Right ventricle myocardium inferior (tissue), 1 donor: ENCODE measurements at regions not wholly inside any gene's neighbourhood (a gene's known extent, or its start where the extent isn't known, plus 50 kb on each side); places are given as distances from the start of the nearest gene placed in this dataset.

Experiments used
- ATAC-seq: fragments of 200-7000 bp; cut with Tn5 transposase; one replicate; pipeline ENCODE4 v1.9.1; 2020; ENCODE audit warnings: mild to moderate bottlenecking, moderate library complexity
- DNase-seq: peaks from one replicate; pipeline ENCODE4 v3.0.0; 2021; ENCODE audit errors: missing footprints
- intact Hi-C: fragments of 100-400 bp; cut with DNase I; formaldehyde crosslinking; loops from one replicate; pipeline ENCODE4 v1.11.0; 2022
- donor health status: DM: no; HTN: yes; CAD: no; lungs with severe emphysema.

DNA sequence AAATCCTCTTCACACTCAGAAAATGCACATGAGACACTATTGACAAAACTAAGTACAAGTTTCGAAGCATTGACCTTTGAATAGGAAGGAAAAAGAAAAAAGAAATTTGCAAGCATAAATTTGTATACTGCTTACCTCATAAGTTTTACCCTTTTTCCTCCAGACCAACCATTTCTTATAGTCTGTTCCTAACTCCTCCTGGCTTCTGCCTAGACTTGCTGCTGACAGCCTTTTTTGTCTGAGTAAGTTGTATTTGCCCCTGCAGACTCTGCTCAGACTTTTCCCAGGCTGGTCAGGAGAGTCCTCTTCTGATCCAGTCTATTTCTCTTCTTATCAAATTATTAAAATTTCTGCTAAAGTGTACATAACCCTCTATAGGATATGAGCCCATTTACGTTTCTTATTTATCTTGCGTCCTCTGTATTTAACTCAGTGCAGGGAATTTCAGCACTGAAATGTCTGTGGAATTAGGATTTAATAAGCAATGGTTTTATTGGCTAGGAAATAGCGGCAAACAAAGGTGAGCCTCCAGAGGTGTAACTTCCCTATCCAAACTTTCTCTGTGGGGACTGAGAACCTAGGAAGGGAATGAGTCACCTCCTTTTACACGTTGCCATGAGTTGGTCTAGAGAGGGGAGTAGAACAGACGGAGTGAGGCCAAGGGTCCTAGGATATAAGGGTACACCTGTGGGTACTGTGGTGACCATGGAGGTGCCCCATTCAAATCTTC, 207.1 kb upstream of the MARCKS start:
- intact Hi-C loops, result no loop called here
- DNase-seq (no peak), ATAC-seq (no peak)

DNA sequence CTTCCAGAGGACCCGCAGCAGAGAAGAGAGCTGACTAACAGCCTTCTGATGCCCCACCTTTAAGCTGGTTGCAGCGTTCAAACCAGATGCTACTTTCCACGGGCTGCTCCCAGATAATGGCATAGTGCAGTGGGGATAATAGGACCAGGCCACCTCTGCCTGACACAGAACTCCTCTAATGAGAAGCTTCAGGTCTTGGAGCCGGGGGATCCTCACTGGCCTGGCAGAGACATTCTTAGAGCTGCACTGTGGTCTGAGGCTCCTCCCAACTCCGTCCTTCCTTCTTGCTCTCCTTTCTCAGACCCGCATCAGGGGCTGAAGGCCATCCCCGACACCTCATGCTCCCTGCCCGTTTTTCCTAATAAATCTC, 206.6 kb upstream of the MARCKS start:
- intact Hi-C loops, result no loop called here
- ATAC-seq, result no peak
- DNase-seq, result no peak

DNA sequence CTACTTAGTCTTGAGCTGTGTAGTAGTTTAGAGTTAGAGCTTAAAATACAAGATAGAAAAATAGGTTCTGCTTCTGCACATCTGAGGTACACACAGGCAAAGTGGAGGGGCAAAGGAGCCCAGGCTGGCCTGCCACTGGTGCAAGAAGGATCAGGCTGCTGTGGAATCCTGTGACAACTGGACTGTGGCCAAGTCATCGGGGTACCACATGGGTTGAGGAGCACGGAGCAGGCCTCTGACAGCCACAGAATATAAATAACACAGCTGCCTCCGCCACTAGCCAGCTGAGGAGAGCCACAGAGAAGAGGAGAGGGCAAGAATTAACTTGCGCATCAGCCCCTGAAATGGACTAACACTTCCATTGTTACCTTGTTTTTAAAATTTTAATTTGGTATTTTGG, 206.0 kb upstream of the MARCKS start:
- peak; percentile 64 for DNase-seq
- intact Hi-C loops, result no loop called here
- ATAC-seq, result peak; percentile 34

DNA sequence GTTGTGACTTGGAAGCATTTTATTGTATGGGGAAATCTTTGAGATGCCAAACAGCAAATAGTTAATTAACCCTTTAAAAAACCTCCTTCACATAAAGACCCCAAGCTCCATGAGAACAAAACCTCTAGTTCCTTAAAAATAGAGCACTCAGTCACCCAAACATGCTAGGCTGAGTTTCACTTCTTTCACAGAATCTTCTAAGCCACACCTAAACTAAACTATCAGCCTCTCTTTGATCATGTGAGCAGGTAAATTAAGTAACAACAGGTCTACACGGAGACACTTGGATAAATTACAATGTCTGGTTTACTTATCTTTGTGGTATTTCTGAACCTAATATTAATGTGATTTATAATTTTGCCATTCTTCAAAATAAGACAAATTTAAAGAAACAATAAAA, 205.2 kb upstream of the MARCKS start:
- no peak for DNase-seq
- ATAC-seq, result no peak
- intact Hi-C loops, result no loop called here

DNA sequence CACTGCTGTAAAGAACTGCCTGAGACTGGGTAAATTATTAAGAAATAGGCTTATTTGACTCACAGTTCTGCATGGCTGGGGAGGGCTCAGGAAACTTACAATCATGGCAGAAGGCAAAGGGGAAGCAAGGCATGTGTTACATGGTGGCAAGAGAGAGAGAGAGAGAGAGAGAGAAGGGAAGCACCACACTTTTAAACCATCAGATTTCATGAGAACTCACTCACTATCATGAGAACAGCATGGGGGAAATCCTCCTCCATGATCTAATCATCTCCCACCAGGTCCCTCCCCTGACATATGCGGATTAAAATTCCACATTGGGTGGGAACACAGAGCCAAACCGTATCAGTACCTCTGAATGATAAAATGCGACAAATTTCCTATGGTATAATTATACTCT, 203.9 kb upstream of the MARCKS start:
- DNase-seq (no peak), ATAC-seq (no peak)
- intact Hi-C loops, result no loop called here

DNA sequence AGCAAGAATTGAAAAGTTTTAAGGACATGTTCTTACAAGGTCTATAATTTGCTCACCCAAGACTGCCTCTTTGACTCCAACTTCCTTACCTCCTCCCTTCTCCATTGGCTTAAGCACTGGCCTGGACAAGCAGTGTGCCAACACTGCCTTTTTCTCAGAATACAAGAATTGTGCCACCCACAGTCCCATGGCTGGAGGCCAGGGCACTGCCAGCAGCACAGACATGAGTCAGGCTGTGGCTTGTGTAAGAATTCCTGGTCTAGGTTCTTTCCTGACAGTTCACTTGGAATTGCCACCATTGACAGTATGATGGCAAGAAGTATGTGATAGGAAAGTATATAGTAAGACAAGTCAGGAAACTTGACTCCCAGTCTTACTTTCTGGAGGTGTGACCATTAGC, 202.7 kb upstream of the MARCKS start:
- ATAC-seq, result peak; percentile 8
- intact Hi-C loops, result no loop called here
- peak; percentile 73 for DNase-seq

DNA sequence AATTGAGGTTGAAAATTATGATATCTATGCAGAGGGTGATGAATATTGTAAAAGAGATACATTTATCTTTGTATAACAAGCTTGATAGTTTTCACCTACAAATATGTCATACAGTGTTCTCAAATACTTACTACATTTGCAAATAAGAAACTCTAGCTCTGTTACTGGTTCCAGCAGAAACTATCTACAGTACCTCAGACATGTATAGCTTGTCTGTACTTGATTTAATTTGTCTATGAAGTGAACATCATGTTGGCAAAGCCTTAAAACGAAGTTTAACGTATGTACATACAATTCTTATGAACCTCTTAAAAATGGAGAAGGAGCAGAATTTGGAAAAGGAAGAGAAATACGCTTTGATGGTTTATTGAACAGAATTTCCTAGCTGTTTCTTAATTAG, 201.4 kb upstream of the MARCKS start:
- DNase-seq (no peak), ATAC-seq (no peak)
- intact Hi-C loops, result no loop called here

DNA sequence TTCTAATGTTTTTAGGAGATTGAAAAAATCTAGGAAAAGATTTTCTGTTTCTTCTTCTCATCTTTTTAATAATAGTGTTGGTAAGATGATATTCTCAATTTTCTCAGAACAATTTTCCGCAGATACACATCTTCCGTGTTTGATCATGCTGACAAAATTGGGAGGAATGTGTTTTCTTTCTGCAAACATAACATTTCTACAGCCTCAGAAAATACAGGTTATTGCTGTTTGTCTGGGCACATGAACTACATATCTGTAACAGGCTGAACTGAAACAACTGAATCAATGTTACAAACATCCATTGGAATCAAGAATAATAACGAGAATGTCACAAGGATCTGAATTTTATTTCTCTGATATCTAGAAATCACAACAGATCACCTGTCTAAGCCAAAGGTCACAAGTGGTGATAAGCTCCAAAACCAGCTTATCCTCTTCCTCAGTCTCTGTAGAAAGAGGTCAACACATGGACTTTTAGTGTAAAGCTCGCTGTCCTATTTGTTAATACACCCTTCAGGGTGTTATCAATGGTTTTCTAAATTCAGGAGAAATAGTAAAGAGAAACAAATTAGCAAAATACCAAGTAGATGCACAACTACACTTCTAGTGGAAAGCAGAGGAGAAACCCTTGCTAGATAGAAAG, 197.3 kb upstream of the MARCKS start:
- intact Hi-C loops, result no loop called here
- no peak for DNase-seq
- no peak for ATAC-seq

DNA sequence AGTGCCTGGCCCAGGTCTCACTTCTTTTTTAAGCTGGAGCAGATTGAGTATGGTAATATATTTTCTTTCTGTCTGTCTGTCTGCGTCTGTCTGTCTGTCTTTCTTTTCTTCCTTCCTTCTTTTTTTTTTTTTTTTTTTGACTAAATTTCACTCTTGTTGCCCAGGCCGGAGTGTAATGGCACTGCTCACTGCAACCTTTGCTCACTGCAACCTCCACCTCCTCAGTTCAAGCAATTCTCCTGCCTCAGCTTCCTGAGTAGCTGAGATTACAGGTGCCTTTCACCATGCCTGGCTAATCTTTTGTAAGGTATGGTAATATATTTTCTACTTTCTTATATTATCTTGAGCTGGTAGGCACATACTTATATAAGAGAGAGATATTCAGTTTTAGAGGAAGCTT, 196.3 kb upstream of the MARCKS start:
- ATAC-seq (no peak), DNase-seq (no peak)
- intact Hi-C loops, result no loop called here

DNA sequence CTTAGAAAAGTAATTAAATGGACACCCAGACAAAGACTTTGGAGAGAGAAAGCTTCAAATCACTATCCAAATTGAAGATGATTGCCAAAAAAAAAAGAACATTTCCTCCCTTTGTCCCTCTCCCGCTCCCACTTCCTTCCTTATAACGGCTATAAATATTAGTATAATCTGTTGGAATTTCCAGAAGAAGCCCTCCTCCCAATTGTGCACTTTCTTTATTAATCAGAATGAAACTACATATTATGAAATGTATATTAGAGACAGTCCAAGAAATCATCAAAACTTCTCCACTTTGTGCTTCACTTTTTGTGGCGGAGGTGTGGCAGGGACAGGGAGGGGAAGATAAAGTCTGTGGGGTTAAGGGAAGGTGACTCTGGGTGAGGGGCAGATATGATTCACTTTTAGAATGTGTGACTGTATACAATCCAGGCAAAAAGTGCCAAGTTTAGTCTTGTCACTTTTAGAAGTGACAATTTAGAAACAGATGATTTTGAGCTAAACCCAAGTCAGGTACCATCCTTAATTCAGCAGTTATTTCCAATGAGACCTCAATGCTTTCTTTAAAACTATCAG, 195.0 kb upstream of the MARCKS start:
- ATAC-seq (no peak), DNase-seq (no peak)
- intact Hi-C loops, result no loop called here

DNA sequence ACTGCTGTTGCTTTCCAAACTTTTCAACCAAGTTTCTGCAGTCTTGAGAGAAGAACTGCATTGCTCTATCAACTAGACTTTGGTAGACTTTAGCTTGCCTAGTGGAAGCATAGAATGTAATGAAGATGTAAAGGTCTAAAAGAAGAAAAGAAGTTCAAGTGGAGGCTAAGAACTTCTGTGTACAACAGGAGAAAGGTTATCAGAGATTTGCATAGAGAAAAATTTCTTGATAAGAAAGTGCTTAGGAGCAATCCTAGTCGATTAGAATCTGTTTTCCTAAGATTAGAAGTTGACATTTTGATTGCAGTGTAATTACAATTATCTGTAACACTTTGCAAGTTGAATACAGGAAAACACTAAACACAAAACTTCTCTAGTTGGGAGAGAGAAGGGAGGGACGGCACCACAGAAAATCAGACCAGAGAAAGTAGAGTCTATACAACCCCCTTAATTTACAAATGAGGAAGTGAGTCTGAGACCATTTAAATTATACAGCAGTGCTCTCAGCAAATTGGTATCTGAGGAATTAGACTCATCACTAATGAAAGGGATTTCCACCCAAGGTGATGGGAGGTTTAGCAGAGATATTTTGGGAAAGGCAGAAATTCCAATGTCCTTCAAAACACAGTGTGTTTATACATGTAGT, 194.3 kb upstream of the MARCKS start:
- DNase-seq (no peak), ATAC-seq (no peak)
- intact Hi-C loops, result no loop called here

DNA sequence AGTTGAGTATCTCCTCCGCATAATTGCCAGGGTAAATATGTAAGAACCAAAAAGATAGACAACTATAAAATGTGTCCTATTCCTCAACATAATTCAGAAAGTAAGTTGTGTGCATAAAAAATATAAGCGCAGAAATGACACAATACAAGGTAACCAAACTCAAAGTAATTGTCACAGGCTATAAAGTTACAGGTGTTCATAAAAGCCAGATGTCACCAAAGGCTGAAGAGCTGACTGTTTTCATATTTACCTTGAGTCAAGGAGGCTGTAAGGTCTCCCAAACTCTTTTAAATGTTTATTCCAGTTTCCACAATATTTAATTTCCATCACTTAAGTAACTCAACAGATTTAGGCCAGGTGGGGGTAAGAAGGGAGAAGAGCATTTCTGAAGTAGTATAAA, 192.2 kb upstream of the MARCKS start:
- intact Hi-C loops, result no loop called here
- DNase-seq, result no peak
- ATAC-seq, result no peak

DNA sequence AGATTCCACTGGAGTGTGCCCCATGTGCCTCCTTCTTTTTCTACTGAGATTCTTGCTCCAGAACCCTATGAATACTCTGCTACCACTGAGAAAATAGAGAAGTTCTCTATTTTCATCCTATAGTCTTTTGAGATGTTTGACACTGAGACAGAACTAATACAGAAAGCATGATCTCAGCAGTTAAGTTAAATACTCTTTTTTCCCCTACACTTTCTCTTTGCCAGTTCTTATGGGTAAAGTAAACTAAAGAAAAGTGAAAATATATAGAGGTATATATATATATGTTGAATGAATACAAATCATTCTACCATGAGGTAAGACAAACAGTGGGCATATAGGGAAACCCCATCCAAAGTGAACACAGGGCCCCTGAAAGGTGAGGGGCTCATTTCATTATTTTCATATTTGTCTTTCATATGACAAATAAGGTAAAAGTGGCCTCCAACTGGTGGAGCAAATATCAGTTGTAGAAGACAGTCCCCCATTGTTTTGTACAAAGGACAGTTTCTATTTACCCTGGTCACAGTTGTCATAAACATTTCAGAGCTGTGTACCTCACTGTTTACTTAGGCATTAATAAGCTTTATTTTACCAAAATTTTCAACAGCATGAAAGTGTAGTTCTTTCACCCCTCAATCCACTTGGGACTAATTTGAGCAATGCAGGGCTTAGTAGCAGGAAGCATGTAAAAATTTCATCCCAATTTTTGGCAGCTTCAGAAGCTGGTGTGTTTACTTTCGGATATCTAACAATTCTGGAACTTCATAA, 188.3 kb upstream of the MARCKS start:
- DNase-seq (no peak), ATAC-seq (peak; percentile 71)
- intact Hi-C loops, result no loop called here

DNA sequence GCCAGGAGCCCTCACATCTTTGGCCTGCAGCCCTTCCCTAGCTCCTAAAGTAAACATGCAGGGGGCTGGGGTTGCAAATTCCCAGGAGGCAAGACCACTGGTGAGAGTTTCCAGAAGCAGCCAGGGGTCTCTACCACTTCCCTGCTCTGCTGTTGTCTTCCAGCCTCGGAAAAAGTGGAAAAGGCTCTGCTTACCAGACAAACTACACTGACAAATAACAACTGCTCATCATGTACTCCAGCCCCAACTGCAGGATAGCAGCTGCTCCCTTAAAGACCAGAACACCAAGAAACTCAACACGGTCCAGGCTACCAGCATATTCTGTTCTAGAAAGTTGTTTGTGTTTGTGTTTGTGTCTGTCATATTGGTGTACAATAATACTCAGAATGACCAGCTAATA, 187.5 kb upstream of the MARCKS start:
- intact Hi-C loops, result loop anchor here (5.0 kb wide), 1 partner anchor 188 kb away; the partner anchor contains the start of gene MARCKS
- no peak for DNase-seq
- peak; percentile 30 for ATAC-seq

DNA sequence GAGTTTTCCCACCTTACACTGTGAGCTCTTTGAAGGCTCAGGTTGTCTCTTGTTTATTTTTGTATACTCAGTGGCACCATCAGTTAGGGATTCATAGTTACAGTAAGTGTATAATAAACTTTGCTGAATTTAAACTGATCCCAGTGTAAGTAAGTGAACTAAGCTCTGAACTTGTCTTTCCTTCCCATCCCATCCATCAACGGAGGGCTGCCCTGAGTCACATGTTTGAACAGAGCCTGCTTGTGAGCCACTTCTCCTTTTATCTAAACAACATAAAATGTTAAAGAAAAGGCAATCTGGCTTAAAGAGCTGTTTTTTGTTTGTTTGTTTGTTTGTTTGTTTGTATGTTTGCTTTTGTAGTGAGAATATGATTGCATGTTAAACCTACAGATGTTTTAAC, 185.7 kb upstream of the MARCKS start:
- no peak for ATAC-seq
- intact Hi-C loops, result loop anchor here (5.0 kb wide), 1 partner anchor 186 kb away; the partner anchor contains the start of gene MARCKS

DNA sequence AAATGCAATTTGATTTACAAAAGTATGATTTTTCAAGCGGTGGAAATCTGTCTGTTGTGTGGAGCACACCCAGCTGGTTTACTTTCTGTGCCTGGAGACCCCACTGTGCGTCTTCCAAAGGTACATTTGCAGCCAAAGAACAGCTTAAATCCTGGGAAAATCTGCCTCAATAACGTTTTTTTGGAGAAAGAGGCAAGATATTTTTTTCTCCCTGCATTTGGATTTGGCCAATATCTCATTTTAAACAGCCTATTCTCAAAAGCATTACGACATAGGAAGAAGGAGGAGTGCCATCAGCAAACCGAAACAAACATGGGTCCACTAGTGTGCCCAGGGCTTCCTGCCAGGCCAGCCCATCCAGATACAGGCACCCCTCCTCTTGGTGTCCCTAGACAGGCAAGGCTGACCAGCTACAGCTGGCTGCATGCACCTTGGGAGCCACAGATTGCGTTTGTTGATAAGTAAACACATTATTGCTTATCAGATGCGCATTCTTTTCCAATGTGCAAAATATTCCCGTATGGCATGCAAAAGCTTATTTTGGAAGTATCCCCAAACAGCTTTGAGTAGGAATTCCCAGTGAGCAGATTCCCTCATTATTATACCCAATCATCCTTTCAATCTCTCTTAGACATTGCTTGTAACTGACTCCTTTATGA, 184.5 kb upstream of the MARCKS start:
- ATAC-seq, result peak; percentile 84

More for the DNA sequence above, 185.7 kb upstream of the MARCKS start:
- DNase-seq, result no peak

DNA sequence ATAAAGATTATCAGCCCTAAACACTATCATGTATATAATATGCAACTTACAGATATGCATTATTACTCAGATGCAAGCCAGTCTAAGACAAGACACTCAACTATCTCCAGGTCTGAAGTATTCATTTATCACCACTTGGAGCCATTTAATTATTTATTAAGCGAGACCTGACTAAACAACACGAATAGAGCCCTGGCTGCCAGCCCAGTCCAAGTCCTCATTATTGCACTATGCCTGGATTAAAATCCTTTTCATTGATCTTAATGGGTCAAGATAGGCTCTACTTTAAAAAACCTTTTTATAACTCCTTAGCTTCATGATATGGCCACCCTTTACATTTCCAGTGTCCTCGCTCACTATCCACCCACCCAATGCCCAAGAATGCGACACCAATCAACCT, 183.1 kb upstream of the MARCKS start:
- intact Hi-C loops, result loop anchor here (5.0 kb wide), 1 partner anchor 183 kb away; the partner anchor contains the start of gene MARCKS
- DNase-seq, result no peak
- no peak for ATAC-seq

More for the DNA sequence above, 184.5 kb upstream of the MARCKS start:
- peak; percentile 84 for DNase-seq
- intact Hi-C loops, result loop anchor here (5.0 kb wide), 1 partner anchor 185 kb away; the partner anchor contains the start of gene MARCKS

DNA sequence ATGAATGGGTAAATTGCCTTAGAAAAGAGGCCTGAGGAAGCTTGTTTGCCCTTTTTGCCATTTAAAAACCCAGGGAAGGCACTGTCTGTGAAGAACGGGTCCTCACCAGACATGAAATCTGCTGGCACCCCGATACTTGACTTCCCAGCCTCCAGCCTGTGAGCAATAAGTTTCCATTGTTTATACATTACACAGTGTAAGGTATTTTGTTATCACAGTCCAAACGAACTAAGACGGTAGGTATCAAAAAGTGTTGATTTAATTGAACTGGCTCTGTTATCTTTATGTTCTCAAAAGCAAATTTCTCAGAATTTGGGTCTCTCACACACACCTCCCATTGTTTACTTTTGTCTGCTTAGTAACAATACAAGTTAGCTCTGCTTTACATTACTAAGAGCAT, 181.1 kb upstream of the MARCKS start:
- DNase-seq, result no peak
- intact Hi-C loops, result no loop called here
- no peak for ATAC-seq
